ENCODE measurements at regions not wholly inside any gene's neighbourhood (a gene's known extent, or its start where the extent isn't known, plus 50 kb on each side); places are given as distances from the start of the nearest gene placed in this dataset.

GRCh38 chr10:47144525-47144924 lies 155.5 kb upstream of the GDF10 start:
- TF ChIP-seq CTCF (conservative IDR thresholded peaks at IDR 0.05; ENCODE audit: low read depth, low read length): no peak
- DNase-seq (ENCODE audit: low read depth): no peak
- no peak overlapping the region for H3K4me3 ChIP-seq (ENCODE audit: low read depth, low read length)

DNA sequence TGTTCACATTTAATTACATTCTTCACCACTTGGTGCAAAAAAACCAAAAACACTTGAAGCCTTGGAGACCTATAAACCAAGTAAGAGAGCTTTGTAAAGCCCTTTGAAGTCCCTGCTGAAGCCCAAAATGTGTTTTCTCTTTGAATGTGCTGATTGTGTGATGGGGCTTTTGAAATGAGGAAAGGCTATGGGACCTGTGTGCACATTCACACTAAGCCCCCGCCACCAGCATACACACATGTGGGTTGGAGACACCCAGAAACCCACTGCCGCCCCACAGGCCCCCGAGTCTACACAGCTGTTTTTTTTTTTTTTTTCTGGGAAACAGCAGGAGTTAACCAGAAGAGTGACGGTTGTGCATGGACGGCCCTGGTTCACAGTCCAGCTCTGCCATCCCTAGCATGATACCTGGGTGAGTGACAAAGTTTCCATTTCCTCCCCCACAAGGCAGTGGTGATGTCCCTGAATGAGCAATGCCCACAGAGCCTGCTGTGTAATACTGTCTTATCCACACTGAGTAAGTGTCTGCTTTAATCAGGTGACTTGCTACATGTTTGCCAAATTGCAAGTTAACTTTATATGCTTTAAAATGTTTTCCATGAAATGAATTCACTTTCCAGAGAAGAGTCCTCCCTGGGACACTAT lies 154.6 kb upstream of the GDF10 start:
- no peak for TF ChIP-seq CTCF (conservative IDR thresholded peaks at IDR 0.05; ENCODE audit: low read depth, low read length)
- H3K4me3 ChIP-seq (ENCODE audit: low read depth, low read length): no peak overlapping the region
- no peak for DNase-seq (ENCODE audit: low read depth)

DNA sequence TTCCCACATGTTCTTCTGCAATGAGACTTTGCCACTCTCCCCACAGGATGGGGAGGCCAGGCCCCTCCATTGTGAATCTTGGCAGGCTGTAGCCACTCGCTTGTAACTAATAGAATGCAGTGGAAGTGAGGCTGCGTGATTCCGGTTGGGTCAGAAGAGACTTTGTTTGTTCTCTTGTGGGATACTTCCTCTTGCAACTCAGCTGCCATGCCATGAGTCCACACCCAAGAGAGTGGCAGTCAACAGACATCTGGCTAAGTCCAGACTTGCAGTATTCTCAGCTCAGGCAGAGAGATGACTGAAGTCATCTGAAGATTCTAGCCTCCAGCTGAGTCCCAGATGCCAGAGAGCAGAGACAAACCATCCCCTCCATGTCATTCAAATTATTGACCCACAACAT lies 153.4 kb upstream of the GDF10 start:
- no peak for TF ChIP-seq CTCF (conservative IDR thresholded peaks at IDR 0.05; ENCODE audit: low read depth, low read length)
- no peak for DNase-seq (ENCODE audit: low read depth)
- H3K4me3 ChIP-seq (ENCODE audit: low read depth, low read length): no peak overlapping the region

DNA sequence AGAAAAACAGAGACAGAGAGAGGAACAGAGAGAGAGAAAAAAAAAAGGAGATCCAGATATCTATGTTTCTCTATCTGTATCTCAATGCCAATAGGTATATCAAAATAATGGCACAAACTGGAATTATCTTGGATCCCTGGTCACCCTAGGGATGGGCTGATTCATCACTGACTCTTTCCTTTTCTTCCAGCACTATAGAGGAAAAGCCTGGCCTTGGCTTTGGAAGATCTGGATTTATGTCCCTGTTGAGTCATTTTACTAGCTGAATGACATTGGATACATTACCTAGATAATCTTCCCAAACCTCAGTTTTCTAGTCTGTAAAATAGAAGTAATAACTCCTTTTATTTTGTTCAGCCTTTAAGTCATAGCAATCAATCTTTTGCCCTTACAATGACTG lies 152.8 kb upstream of the GDF10 start:
- TF ChIP-seq CTCF (conservative IDR thresholded peaks at IDR 0.05; ENCODE audit: low read depth, low read length): no peak
- DNase-seq (ENCODE audit: low read depth): no peak
- no peak overlapping the region for H3K4me3 ChIP-seq (ENCODE audit: low read depth, low read length)

- H3K4me3 ChIP-seq (ENCODE audit: low read depth, low read length): no peak overlapping the region
- no peak for TF ChIP-seq CTCF (conservative IDR thresholded peaks at IDR 0.05; ENCODE audit: low read depth, low read length)
- DNase-seq (ENCODE audit: low read depth): no peak
These were observed 149.4 kb upstream of the GDF10 start for GRCh38 chr10:47150581-47150980.

DNA sequence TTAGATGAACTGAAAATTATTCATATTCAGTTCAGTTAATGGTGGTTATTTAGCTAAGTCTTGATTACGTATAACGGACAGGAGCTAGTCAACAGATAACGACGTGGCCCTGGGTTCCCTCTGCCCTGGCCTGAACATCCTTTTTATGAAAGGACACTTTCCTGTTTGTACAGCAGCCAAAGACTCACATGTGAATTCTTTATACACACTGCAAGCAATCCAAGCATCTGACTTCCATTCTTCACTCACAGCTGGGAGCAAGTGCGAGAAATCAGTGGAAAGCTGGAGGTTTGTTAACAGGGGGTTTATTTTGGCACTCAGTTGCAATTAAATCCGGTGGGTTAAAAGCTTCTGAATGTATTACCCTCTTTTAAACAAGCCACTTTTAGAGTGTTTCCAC lies 148.1 kb upstream of the GDF10 start:
- no peak for TF ChIP-seq CTCF (conservative IDR thresholded peaks at IDR 0.05; ENCODE audit: low read depth, low read length)
- no peak overlapping the region for H3K4me3 ChIP-seq (ENCODE audit: low read depth, low read length)
- no peak for DNase-seq (ENCODE audit: low read depth)

DNA sequence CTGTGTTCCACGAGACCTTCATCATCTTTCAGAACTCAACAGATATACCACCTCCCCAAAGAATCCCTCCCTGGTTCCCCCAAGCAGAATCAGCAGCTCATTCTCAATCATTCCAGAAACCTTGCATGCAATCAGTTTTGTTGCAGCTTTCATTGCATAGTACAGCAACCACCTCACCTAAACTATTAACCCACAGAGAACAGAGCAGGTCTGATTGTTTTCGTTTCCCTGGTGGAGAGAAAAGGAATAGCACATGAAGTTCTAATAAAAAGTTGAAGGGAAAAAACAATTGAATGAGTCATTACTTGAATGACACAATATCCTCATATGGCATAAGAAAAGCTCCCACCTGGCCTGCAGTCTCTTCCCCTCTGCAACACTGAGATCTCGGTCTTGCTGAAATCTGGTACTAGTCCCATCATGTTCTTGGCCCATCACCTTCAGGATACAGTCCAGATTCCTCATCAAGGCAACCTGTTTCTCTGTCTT lies 147.1 kb upstream of the GDF10 start:
- H3K4me3 ChIP-seq (ENCODE audit: low read depth, low read length): no peak overlapping the region
- DNase-seq (ENCODE audit: low read depth): no peak
- peak; percentile 44 for TF ChIP-seq CTCF (conservative IDR thresholded peaks at IDR 0.05; ENCODE audit: low read depth, low read length)

All from epithelial cell of proximal tubule (primary cell).